Amygdala (tissue), 56 donors: ENCODE measurements at regions not wholly inside any gene's neighbourhood (a gene's known extent, or its start where the extent isn't known, plus 50 kb on each side); places are given as distances from the start of the nearest gene placed in this dataset.
A peak's percentile ranks its signal among the peaks of the same experiment; 100 is the strongest.

Experiments used
- DNase-seq, 56 donors: peaks; one replicate each; lab custom pipeline; 2025; lab: John Stamatoyannopoulos, UW

DNA sequence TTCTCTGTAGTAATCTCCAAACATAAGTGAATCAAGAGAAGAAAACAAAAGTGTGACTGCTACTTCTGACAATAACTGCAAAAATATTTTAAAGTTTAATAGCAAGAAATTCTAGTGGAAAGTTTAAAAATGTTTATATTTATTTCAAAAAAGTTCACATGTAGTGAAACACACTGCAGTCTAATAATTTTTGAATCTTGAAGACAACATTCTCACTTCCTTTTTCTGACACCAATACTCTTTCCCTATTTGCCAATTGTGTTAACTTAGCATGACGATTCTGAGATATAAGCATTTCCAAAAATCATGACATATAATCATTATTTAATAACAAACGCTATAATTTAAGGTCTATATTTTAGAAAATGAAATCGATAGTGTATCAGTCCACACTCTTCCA lies 429.1 kb upstream of the PKDCC start:
- DNase-seq = no peak

- no peak for DNase-seq
Observed at GRCh38 chr2:41621095-41621494, 426.7 kb upstream of the PKDCC start.

DNA sequence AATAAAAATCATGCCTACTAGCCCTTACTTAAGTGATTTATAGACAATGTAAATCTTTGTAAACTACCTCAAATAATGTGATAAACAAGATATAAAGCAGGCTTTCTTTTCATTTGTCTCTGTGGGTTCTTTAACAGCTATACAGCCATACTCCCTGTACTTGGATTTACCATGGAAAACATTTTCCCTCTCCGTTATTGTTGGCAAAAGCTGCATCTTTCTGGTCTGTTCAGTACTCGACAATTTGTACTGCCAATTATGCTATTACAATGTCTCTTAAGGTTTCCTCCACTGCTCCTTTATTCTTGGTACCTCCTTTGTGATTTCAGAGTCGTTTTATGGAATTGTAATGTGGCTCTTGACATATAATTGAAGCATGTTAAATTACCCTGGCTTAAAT lies 426.3 kb upstream of the PKDCC start:
- DNase-seq = no peak

DNA sequence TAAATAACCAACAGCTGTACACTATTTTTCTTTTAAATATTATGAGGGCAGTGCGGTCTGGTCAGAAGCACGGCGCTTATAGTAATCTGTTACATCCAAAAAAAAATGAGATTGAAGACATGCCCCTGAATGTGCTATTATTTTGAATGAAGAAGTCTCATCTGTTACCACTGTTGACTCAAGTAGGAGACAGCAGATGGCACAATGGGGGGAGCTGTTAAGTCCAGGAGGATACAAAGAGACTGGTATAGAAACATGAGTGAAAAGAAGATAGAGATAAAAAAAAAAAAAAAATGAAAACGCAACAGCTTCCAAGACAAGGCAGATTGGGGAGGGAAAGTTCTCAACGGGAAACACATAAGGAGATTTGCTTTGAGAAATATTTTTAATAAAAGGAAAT lies 425.5 kb upstream of the PKDCC start:
- peak in 4 of 56 donors; percentile 0 to 13 (median 4) for DNase-seq

DNA sequence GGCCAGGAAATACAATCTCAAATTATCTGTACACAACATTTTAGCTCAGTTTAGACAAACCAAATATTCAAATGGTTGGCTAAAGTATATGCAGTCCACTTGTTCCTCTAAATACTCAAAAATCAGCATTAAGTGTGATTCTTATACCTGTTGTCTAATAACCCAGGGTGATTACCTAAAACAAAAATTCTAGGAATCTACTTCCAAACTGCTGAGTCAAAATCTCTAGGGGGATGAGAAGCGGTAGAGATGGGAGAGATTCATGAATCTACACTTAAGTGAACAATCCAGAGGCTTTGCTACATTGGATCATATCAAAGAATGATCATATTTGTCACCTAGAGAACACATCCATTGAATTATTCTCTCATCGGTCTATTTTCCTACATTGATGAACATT lies 420.9 kb upstream of the PKDCC start:
- DNase-seq = no peak

- no peak for DNase-seq
Observed at GRCh38 chr2:41634686-41635085, 413.1 kb upstream of the PKDCC start.

DNA sequence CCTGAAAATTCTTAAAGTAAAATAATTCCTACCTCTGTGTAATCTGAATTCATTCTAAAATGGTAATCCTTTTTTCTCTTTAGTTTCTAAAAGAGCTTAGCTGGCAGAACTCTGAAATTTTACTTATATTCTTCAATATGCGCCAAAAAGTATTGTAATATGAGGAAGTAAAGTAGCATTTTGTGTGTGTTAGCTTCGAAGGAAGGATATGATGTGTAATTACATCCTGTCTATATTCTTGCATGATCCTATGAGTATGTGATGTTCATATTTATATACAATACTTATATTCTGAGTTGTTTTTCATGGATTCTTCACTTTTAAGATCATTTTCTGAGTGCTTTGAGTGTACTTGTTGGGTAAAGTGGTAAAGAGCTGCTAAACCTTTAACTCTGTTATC lies 402.9 kb upstream of the PKDCC start:
- DNase-seq = no peak

DNA sequence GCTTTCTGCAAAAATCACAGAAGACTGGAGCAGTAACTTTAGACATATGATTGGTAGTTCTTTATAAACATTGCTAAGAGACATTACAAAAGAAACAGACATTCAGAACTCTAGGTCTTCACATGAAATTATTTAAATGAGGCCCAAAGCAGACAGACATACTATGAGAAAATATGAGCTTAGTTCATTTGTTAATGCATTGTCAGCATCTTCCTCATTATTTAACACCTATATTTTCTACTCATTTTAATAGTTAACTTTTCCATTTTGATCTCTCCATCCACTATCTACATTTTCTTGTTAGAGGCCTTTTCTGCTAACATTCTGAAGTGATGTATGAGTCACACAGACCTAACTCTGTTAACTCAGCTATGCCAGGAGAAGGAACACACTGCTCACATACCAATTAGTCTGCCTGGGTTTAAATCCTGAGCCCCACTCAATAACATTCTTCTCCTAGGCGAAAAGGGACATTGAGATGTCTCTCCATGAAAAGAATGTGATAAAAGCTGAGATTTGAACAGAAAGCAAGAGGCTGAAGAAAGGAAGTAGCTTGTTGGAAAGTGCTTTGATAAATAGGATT lies 400.3 kb upstream of the PKDCC start:
- DNase-seq = no peak

- no peak for DNase-seq
Observed at GRCh38 chr2:41657226-41657625, 390.6 kb upstream of the PKDCC start.

DNA sequence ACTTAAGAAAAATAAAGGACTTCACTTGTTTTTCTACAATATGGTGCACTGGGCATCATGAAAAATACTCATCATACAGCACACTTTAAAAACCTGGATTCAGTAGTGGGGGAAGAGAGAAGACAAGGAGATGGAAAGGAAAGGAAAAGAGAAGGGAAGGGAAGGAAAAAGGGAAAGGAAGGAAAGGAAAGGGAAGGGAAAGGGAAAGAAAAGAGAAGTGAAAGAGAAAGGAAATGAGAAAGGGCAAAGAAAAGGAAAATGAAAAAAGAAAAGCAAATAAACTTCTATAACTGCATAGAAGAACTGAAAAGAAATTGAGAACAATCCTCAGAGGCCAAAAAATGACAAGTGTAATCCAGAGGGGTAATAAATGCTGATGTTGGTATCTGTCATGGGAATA lies 388.1 kb upstream of the PKDCC start:
- no peak for DNase-seq

GRCh38 chr2:41662461-41662860 lies 385.4 kb upstream of the PKDCC start:
- no peak for DNase-seq

DNA sequence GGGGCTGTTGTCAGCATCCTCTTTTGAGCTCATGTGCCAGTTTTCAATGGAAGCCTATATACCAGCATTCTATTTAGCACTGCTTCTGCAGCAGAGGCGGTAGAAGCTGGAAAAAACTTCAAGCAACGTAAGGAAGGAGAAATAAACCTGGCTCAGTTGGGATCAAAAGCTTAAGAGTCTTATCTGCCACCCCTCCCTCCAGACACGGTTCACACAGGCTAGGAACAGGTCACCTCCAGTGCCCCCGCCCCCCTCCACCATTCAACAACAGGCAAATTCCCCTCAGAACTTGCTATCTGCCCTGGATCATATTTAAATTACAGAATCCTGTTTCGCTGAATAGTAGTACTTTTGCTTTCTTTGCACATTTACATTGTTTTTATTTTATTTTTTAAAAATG lies 384.8 kb upstream of the PKDCC start:
- DNase-seq = no peak

DNA sequence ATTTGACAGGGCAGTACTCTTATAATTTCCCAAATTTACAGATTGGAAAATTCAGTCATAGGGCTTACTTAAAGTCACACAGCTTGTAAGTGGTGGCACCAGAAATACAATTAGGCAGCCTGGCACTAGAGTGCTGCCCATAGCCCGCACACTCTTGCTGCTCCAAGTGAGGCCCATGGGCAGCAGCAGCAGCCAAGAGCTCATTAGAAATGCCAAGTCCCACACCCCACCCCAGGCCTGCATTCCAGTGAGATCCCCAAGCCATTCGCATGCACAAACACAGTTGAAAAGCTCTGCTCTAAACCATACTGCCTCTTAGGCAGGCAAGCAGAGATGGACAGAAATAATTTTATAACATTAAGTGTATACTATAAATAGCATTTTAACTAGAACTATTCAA lies 379.3 kb upstream of the PKDCC start:
- peak in 5 of 56 donors; percentile 1 to 6 (median 2) for DNase-seq

DNA sequence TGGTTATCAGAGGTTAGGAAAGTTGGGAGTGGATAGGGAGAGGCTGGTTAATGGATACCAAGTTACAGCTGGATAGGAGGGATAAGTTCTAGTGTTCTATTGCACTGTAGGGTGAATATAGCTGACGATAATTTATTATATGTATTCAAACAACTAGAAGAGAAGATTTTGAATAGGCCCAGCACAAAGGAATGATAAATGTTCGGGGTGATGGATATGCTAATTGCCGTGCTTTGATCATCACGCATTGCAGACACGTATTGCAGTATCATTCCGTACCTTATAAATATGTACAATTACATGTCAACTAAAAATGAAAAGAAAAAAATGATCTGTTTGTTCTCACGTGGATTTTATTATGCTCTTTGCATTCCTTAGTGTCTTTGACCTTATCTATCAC lies 369.2 kb upstream of the PKDCC start:
- no peak for DNase-seq

- DNase-seq = no peak
Observed at GRCh38 chr2:41686156-41686555, 361.7 kb upstream of the PKDCC start.

- DNase-seq = no peak
Observed at GRCh38 chr2:41691561-41691960, 356.3 kb upstream of the PKDCC start.

GRCh38 chr2:41694536-41695049 lies 353.2 kb upstream of the PKDCC start:
- DNase-seq = no peak

- no peak for DNase-seq
Observed at GRCh38 chr2:41695198-41696113, 352.4 kb upstream of the PKDCC start.

- no peak for DNase-seq
Observed at GRCh38 chr2:41697389-41697788, 350.4 kb upstream of the PKDCC start.

- peak in 38 of 56 donors; percentile 2 to 60 (median 19) for DNase-seq
Observed at GRCh38 chr2:41698678-41699422, 349.0 kb upstream of the PKDCC start.

GRCh38 chr2:41701231-41701630 lies 346.6 kb upstream of the PKDCC start:
- DNase-seq = no peak
